SIG-M5 (cell line): ENCODE measurements at regions not wholly inside any gene's neighbourhood (a gene's known extent, or its start where the extent isn't known, plus 50 kb on each side); places are given as distances from the start of the nearest gene placed in this dataset.

Experiments used
- DNase-seq: peaks from one replicate; lab custom pipeline; 2025; lab: John Stamatoyannopoulos, UW

GRCh38 chr11:16685914-16686313 lies 52.5 kb upstream of the C11orf58 start:
- no peak for DNase-seq

DNA sequence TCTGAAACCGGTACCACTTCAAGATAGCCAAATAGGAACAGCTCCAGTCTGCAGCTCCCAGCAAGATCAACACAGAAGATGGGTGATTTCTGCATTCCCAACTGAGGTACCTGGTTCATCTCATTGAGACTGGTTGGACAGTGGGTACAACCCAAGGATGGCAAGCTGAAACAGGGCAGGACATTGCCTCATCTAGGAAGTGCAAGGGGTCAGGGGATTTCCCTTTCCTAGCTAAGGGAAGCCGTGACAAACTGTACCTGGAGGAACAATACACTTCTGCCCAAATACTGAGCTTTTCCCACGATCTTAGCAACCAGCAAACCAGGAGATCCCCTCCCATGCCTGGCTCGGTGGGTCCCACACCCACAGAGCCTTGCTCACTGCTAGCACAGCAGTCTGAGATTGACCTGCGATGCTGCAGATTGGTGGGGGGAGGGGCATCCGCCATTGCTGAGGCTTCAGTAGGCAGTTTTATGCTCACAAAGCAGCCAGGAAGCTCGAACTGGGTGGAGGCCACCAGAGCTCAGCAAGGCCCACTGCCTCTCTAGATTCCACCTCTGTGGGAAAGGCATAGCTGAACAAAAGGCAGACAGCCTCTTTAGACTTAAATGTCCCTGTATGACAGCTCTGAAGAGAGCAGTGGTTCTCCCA lies 59.9 kb upstream of the C11orf58 start:
- no peak for DNase-seq

DNA sequence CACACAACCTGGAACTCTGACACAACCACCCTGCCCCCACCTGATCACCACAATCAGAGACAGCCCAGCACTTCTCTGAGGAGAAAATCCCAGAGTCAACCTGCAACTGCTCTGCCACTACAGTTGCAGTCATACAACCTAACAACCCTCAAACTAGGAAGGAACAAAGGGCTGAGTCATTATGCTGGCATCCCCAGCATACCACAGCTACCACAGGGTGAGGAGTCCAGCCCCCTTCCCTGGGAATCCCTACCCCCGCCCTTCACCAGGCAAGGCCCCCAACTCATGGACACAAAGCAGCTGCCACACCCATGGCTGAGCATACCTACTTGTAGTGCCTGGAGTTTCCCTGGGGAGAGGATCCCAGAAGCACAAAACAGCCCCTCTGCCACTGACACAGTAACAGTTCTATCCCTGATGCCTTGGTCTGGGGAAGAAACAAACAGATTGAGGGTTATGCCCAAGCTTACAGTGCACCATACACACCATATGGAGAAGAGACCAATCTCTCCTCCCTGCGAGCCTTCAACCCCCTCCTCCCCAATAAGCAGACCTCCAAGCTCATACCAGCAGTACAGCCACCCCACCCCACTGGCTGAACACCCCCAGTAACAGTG lies 68.5 kb upstream of the C11orf58 start:
- no peak for DNase-seq

- DNase-seq: no peak
Observed at GRCh38 chr11:16632295-16633200, 105.9 kb upstream of the C11orf58 start.

DNA sequence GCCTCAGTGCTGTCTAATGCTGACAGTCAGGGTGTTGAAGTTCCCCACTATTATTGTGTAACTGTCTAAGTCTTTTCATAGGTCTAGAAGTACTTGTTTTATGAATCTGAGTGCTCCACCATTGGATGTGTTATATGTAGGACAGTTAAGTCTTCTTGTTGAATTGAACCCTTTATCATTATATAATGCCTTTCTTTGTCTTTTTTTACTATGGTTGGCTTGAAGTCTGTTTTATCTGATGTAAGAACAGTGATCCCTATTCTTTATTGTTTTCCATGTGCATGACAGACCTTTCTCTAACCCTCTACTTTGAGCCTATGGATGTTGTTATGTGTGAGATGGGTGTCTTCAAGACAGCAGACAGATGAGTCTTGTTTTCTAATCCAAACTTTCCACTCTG lies 107.8 kb upstream of the C11orf58 start:
- DNase-seq: no peak

DNA sequence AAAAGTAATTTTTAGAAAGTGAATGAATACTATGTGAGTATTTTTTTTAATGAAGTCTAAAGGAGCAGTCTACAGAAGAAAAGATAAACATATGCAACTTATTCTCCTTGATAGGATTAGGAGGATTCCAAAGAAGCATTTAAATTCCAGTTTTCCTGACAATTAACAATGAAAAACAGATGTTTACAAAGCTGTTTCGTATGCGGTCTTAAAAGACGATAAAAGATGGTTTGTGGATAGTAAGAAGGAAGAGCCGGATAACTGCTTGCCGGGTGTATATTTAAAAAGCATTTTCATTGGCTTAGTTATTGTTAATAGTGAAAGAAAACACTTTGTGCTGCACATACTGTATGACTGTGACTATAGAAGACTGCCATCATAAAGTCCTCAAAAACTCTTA lies 120.0 kb upstream of the C11orf58 start:
- DNase-seq: no peak

DNA sequence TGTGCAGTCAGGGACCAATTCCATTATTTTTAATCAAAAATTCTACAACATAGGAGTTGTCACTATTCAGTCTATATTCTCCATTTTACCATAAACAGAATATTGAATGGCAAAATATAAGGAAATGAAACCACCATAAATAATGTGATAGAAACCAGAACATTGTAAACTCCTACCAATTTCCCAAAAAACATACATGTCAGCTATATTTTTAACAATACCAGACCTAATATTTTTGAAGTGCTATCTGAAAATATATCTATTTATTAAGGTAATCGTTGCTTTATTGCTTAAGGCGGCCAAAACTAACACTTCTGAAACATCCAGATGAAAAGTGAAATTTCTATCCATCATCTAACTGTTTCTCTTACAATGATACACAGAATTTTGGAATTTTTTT lies 123.0 kb upstream of the C11orf58 start:
- no peak for DNase-seq

DNA sequence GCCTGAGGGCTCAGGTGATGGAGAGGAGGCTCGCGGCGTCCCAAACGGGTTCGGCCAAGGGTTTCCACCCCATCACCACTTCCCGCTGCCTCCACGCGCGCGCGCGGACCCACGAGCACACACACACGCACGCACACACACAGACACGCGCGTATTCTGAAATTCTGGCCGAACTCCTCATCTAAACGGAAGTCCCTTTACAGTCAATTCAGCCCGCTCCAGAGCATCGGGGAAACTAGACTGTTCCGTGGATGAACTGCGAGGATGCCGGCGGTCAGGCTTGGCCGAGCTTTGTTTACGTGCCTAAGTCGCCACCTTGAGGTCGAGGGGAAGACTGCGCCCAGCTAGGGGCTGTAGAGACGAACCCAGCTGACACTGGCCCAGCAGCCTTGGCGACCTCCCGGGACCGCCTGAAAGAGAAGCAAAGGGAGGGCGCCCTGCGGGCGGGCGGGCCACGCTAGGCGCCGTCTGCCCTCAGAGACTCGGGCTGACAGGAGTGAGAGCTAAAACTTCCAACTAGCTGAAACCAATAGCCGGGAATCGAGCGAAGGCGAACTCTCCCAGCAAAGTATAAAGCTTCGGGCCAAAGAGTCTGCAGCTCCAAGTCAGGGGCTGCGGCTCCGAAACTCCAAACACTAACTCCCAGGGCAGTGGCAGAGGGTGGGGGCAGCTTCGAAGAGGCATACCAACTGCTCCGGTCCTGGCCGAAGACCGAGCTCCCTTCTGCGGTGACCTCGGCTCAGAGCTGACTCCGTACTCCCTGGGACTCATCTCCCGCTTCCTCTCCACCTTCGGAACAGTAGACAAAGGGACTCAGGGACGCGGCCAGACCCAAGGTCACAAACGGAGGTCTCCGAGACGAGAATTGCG lies 124.7 kb upstream of the C11orf58 start:
- peak; percentile 5 for DNase-seq

GRCh38 chr11:16613262-16613511 lies 125.3 kb upstream of the C11orf58 start:
- no peak for DNase-seq

- DNase-seq: no peak
Observed at GRCh38 chr11:16612566-16613261, 125.7 kb upstream of the C11orf58 start.

DNA sequence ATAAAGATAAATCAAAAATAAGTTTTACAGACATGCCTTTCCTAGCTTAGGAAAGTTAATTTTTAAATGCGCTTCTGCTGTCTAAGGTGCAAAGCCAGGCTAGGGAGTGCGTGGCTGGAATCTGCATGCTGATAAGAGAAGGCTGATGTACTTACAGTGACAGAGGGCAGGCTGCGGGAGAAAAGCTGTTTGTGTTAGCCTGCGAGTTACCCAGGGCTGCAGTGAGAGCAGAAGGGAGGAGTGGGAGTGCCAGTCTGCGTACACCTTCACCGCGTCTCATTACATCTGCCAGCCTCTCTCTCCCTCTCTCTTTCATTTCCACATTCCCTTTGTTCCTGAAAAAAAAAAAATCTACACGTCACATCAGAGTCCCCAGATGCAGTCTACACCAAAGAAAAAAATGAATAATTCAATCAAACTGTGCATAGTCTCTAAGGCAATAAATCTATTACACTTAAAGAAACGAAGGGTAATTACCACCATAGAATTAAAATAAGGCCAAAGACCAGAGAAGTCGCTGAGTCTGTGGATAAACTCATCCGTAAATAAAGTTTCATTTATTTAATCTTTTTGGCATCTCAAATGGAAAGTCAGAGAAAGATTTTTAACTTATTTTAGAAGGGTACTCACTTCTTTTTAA lies 126.4 kb upstream of the C11orf58 start:
- DNase-seq: no peak

GRCh38 chr11:16611401-16611921 lies 127.0 kb upstream of the C11orf58 start:
- DNase-seq: no peak

- no peak for DNase-seq
Observed at GRCh38 chr11:16610738-16611388, 127.6 kb upstream of the C11orf58 start.

- no peak for DNase-seq
Observed at GRCh38 chr11:16610213-16610737, 128.2 kb upstream of the C11orf58 start.

GRCh38 chr11:16609769-16610168 lies 128.7 kb upstream of the C11orf58 start:
- DNase-seq: no peak

- no peak for DNase-seq
Observed at GRCh38 chr11:16607675-16608644, 130.5 kb upstream of the C11orf58 start.

- no peak for DNase-seq
Observed at GRCh38 chr11:16606784-16607674, 131.4 kb upstream of the C11orf58 start.
